HG03565 (cell line): ENCODE measurements at regions not wholly inside any gene's neighbourhood (a gene's known extent, or its start where the extent isn't known, plus 50 kb on each side); places are given as distances from the start of the nearest gene placed in this dataset.
"Not testable (repeated sequence)": the region's sequence is repeated elsewhere in the genome, so short reads cannot be mapped to it uniquely, and the experiment has no call there.

ENCODE experiments used
- ATAC-seq: cut with Tn5 transposase; IDR thresholded peaks from one replicate; pipeline ENCODE4 v1.9.1; 2021; ENCODE audit warnings: mild to moderate bottlenecking, moderate library complexity; ENCODE audit not compliant: unreplicated experiment

GRCh38 chr18:21928925-21929324 lies 188.3 kb downstream of the MIB1 start:
- no peak for ATAC-seq

GRCh38 chr18:21930177-21930576 lies 189.6 kb downstream of the MIB1 start:
- ATAC-seq: no peak

- ATAC-seq: no peak
These were observed 193.6 kb downstream of the MIB1 start for GRCh38 chr18:21933931-21934765.

GRCh38 chr18:21934766-21935015 lies 194.1 kb downstream of the MIB1 start:
- ATAC-seq: no peak

GRCh38 chr18:21943456-21943855 lies 202.9 kb downstream of the MIB1 start:
- ATAC-seq: no peak

GRCh38 chr18:21949326-21950015 lies 208.9 kb downstream of the MIB1 start:
- no peak for ATAC-seq

- ATAC-seq: peak; percentile 99
These were observed 213.4 kb upstream of the GATA6 start for GRCh38 chr18:21955757-21956652.

GRCh38 chr18:21958263-21958662 lies 211.1 kb upstream of the GATA6 start:
- ATAC-seq: no peak

- no peak for ATAC-seq
These were observed 210.5 kb upstream of the GATA6 start for GRCh38 chr18:21958707-21959450.

- ATAC-seq: no peak
These were observed 209.2 kb upstream of the GATA6 start for GRCh38 chr18:21960189-21960588.

GRCh38 chr18:21963336-21963735 lies 206.1 kb upstream of the GATA6 start:
- no peak for ATAC-seq

- no peak for ATAC-seq
These were observed 201.1 kb upstream of the GATA6 start for GRCh38 chr18:21968338-21968737.

GRCh38 chr18:21972281-21972680 lies 197.1 kb upstream of the GATA6 start:
- no peak for ATAC-seq

- not testable (repeated sequence) for ATAC-seq
These were observed 193.4 kb upstream of the GATA6 start for GRCh38 chr18:21975954-21976353.

- ATAC-seq: no peak
These were observed 190.7 kb upstream of the GATA6 start for GRCh38 chr18:21978546-21979170.

GRCh38 chr18:21979171-21979560 lies 190.2 kb upstream of the GATA6 start:
- ATAC-seq: no peak

- ATAC-seq: no peak
These were observed 189.6 kb upstream of the GATA6 start for GRCh38 chr18:21979759-21980158.

GRCh38 chr18:21980744-21981143 lies 188.6 kb upstream of the GATA6 start:
- no peak for ATAC-seq

GRCh38 chr18:21981489-21981888 lies 187.9 kb upstream of the GATA6 start:
- ATAC-seq: not testable (repeated sequence)

GRCh38 chr18:21991081-21991534 lies 178.3 kb upstream of the GATA6 start:
- no peak for ATAC-seq
